ENCODE measurements at regions not wholly inside any gene's neighbourhood (a gene's known extent, or its start where the extent isn't known, plus 50 kb on each side); places are given as distances from the start of the nearest gene placed in this dataset.

DNA sequence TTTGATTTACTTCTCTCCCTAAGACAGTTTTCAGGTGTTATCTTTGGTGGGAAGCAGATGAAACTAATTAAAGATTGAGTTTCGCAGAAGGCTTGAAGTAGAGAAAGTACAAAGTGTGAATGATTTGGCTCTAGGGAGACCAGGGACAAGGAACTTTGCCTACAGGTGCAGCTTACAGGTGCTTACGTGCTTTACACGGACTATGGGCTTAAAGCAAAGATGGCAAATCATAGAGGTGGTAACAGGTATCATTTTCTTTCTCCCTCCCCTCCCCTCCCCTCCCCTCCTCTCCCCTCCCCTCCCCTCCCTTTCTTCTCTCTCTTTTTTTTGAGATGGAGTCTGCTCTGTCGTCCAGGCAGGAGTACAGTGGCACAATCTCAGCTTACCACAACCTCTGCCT, 136.3 kb downstream of the SLC35B3 start:
- TF ChIP-seq, protein P1, sequence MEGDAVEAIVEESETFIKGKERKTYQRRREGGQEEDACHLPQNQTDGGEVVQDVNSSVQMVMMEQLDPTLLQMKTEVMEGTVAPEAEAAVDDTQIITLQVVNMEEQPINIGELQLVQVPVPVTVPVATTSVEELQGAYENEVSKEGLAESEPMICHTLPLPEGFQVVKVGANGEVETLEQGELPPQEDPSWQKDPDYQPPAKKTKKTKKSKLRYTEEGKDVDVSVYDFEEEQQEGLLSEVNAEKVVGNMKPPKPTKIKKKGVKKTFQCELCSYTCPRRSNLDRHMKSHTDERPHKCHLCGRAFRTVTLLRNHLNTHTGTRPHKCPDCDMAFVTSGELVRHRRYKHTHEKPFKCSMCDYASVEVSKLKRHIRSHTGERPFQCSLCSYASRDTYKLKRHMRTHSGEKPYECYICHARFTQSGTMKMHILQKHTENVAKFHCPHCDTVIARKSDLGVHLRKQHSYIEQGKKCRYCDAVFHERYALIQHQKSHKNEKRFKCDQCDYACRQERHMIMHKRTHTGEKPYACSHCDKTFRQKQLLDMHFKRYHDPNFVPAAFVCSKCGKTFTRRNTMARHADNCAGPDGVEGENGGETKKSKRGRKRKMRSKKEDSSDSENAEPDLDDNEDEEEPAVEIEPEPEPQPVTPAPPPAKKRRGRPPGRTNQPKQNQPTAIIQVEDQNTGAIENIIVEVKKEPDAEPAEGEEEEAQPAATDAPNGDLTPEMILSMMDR (IDR thresholded peaks at IDR 0.05), result no peak
- no peak for TF ChIP-seq POLR2A (IDR thresholded peaks at IDR 0.05)
- no peak for TF ChIP-seq EP300 (IDR thresholded peaks at IDR 0.05)
